Suprapubic skin (tissue), 4 donors: ENCODE measurements at regions not wholly inside any gene's neighbourhood (a gene's known extent, or its start where the extent isn't known, plus 50 kb on each side); places are given as distances from the start of the nearest gene placed in this dataset.

Experiments
- DNase-seq, 2 donors: peaks; one replicate each; pipeline ENCODE4 v3.0.0-alpha.2; 2019; ENCODE audit warnings: low spot score in 2 of 2
- H3K27ac ChIP-seq: fragments of 200-600 bp; sonication (generic); one replicate; pipeline ENCODE4 v1.5.1; 2019
- H3K27me3 ChIP-seq: fragments of 200-600 bp; sonication (generic); one replicate; pipeline ENCODE4 v1.5.1; 2019
- H3K36me3 ChIP-seq: fragments of 200-600 bp; sonication (generic); one replicate; pipeline ENCODE4 v1.5.1; 2019
- H3K4me1 ChIP-seq: fragments of 200-600 bp; sonication (generic); one replicate; pipeline ENCODE4 v1.5.1; 2019
- H3K4me3 ChIP-seq: fragments of 200-600 bp; sonication (generic); one replicate; pipeline ENCODE4 v1.5.1; 2019; ENCODE audit warnings: mild to moderate bottlenecking
- H3K9me3 ChIP-seq: fragments of 200-600 bp; sonication (generic); one replicate; pipeline ENCODE4 v1.5.1; 2019
- EP300 ChIP-seq: sonication (generic); formaldehyde crosslinking; IDR thresholded peaks from one replicate; pipeline ENCODE4 v1.6.1; 2017; ENCODE audit warnings: antibody characterized with exemption
- POLR2A ChIP-seq, 2 donors: fragments of 450-650 bp; IDR thresholded peaks; one replicate each; pipeline ENCODE4 v1.6.1; 2017; ENCODE audit warnings: antibody characterized with exemption in 2 of 2, mild to moderate bottlenecking in 2 of 2, moderate library complexity in 2 of 2
- POLR2AphosphoS5 ChIP-seq, 3 donors: sonication (generic); formaldehyde crosslinking; IDR thresholded peaks; one replicate each; pipeline ENCODE4 v1.6.1; 2017; ENCODE audit warnings: antibody characterized with exemption in 3 of 3
- WGBS: methylation state at CpG from one replicate; pipeline ENCODE4 v1.1.5; 2018; 5-methylcytosine and 5-hydroxymethylcytosine counted together
- TF ChIP-seq, protein P1 (sequence below), 2 donors: fragments of 200-600 bp in 1 of 2; fragments of 450-650 bp in 1 of 2; sonication (generic) in 1 of 2; IDR thresholded peaks; one replicate each; pipeline ENCODE4 v1.5.1; 2016 to 2019; ENCODE audit warnings: antibody characterized with exemption in 2 of 2, mild to moderate bottlenecking in 1 of 2, moderate library complexity in 1 of 2

DNA sequence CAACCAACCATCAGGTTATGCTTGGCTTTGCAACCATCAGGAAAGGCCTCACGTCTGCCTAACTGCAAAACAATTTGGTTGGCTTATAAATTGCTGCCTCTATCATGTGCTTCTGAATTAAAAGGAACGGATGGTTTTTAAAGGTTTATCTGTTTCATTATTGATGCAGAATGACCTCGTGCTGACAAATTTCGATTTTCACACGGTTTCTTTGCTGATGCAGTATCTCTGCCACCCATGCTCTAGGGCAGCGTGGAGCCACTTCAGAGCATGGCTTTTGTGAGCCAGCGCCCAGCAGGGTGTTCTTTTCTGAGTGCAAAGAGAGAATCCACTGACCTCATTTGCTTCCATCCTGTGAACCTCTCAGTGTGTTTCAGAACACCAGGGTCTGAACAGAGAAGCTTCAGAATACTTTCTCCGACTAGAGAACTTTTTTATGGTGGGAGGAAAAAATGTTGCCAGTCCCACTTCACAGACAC is 143.1 kb upstream of the L3MBTL4 start:
- DNase-seq, result no peak
- Histone ChIP-seq H3K36me3 (no peaks in the 10 kb centered on the region), H3K27me3 (no peaks in the 10 kb centered on the region), H3K4me1 (peaks cover 25% of the 10 kb centered on the region), H3K9me3 (no peaks in the 10 kb centered on the region), H3K4me3 (no peak overlapping the region), H3K27ac (no peak overlapping the region)
- TF ChIP-seq, protein P1, sequence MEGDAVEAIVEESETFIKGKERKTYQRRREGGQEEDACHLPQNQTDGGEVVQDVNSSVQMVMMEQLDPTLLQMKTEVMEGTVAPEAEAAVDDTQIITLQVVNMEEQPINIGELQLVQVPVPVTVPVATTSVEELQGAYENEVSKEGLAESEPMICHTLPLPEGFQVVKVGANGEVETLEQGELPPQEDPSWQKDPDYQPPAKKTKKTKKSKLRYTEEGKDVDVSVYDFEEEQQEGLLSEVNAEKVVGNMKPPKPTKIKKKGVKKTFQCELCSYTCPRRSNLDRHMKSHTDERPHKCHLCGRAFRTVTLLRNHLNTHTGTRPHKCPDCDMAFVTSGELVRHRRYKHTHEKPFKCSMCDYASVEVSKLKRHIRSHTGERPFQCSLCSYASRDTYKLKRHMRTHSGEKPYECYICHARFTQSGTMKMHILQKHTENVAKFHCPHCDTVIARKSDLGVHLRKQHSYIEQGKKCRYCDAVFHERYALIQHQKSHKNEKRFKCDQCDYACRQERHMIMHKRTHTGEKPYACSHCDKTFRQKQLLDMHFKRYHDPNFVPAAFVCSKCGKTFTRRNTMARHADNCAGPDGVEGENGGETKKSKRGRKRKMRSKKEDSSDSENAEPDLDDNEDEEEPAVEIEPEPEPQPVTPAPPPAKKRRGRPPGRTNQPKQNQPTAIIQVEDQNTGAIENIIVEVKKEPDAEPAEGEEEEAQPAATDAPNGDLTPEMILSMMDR (IDR thresholded peaks at IDR 0.05), result no peak
- TF ChIP-seq EP300 (no peak), POLR2A (IDR thresholded peaks at IDR 0.05) (no peak), POLR2AphosphoS5 (IDR thresholded peaks at IDR 0.05) (no peak)
- WGBS, result 47% methylated on average over 8 of the region's 8 CpGs

DNA sequence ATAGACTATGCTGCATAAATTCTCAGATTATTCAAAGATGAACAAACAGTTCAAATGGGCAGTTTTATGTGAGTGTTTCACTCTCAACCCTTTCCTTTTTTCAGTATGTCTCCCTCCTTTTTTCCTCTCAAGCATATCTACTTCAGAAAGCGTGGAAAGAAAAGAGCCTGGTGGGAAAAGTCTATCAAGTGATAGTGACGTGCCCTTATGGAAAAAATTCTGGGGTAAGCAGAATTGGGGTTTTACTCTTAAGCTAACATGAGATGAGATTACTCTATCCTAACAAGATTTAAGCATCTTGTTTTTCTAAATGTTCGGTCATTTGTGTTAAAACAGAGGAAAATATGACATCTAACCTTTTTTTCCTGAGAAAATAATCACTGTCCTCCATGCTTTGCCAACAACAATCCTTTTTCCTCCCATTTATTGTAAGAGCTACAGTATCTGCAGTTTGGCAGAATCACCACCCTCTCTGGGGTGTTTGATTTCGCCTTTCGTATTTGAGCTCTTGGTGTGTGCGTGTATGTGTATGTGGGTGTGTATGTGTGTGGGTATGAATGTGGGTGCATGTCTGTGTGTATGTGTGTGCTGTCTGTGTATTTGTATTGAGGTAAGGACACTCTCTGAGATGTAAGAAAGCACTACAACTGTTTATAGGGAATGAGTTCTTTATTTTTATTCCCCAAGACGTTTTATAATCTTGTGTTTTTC is 143.9 kb upstream of the L3MBTL4 start:
- Histone ChIP-seq H3K9me3 (no peaks in the 10 kb centered on the region), H3K27me3 (no peaks in the 10 kb centered on the region), H3K27ac (no peak overlapping the region), H3K36me3 (no peaks in the 10 kb centered on the region), H3K4me1 (peaks cover 25% of the 10 kb centered on the region), H3K4me3 (no peak overlapping the region)
- WGBS, result 83% methylated on average over 7 of the region's 7 CpGs
- TF ChIP-seq EP300, result no peak
- TF ChIP-seq POLR2A (IDR thresholded peaks at IDR 0.05), result no peak
- no peak for TF ChIP-seq POLR2AphosphoS5 (IDR thresholded peaks at IDR 0.05)
- TF ChIP-seq, protein P1 (IDR thresholded peaks at IDR 0.05), result no peak
- no peak for DNase-seq

GRCh38 chr18:6559296-6559695 is 144.6 kb upstream of the L3MBTL4 start:
- H3K27me3 ChIP-seq, result no peaks in the 10 kb centered on the region
- TF ChIP-seq POLR2A (IDR thresholded peaks at IDR 0.05), result no peak
- TF ChIP-seq EP300, result no peak
- no peak for TF ChIP-seq POLR2AphosphoS5 (IDR thresholded peaks at IDR 0.05)
- TF ChIP-seq, protein P1 (IDR thresholded peaks at IDR 0.05), result no peak
- H3K9me3 ChIP-seq, result no peaks in the 10 kb centered on the region
- WGBS, result 66% methylated on average over 1 of the region's 1 CpG
- no peak overlapping the region for H3K4me3 ChIP-seq
- no peaks in the 10 kb centered on the region for H3K36me3 ChIP-seq
- H3K27ac ChIP-seq, result no peak overlapping the region
- DNase-seq, result no peak
- peaks cover 25% of the 10 kb centered on the region for H3K4me1 ChIP-seq

GRCh38 chr18:6561016-6561415 is 146.3 kb upstream of the L3MBTL4 start:
- 48% methylated on average over 9 of the region's 9 CpGs for WGBS
- peaks cover 25% of the 10 kb centered on the region for H3K4me1 ChIP-seq
- no peak overlapping the region for H3K27ac ChIP-seq

DNA sequence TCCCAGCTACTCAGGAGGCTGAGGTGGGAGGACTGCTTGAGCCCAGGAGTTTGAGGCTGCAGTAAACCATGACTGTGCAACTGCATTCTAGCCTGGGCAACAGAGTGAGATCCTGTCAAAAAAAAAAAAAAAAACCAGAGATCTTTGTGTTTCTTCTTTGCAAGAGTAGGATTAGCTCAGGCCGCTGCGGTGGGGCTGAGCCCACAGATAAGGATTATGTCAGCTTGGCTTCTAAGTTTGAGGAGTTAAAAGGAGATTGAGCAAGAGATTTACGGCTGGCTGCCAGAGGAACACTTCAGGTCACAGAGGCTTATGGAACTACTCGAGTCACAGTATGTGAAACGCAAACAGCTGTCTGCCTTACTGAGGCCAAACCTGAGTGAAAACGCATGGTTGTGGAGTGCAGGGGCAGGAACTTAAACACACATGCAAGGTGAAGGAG is 146.7 kb upstream of the L3MBTL4 start:
- 52% methylated on average over 6 of the region's 6 CpGs for WGBS
- H3K4me1 ChIP-seq, result peaks cover 25% of the 10 kb centered on the region
- DNase-seq, result peak in 1 of 2 donors; percentile 64
- H3K36me3 ChIP-seq, result no peaks in the 10 kb centered on the region
- H3K27me3 ChIP-seq, result no peaks in the 10 kb centered on the region
- H3K9me3 ChIP-seq, result no peaks in the 10 kb centered on the region
- no peak overlapping the region for H3K4me3 ChIP-seq
- TF ChIP-seq EP300 (no peak), POLR2A (IDR thresholded peaks at IDR 0.05) (no peak), POLR2AphosphoS5 (IDR thresholded peaks at IDR 0.05) (no peak)
- TF ChIP-seq, protein P1 (IDR thresholded peaks at IDR 0.05), result no peak
- no peak overlapping the region for H3K27ac ChIP-seq

More at GRCh38 chr18:6561016-6561415, 146.3 kb upstream of the L3MBTL4 start:
- TF ChIP-seq EP300, result no peak
- DNase-seq, result no peak
- H3K9me3 ChIP-seq, result no peaks in the 10 kb centered on the region
- H3K27me3 ChIP-seq, result no peaks in the 10 kb centered on the region
- H3K4me3 ChIP-seq, result no peak overlapping the region
- no peaks in the 10 kb centered on the region for H3K36me3 ChIP-seq
